Astrocyte of the cerebellum (primary cell): ENCODE measurements at regions not wholly inside any gene's neighbourhood (a gene's known extent, or its start where the extent isn't known, plus 50 kb on each side); places are given as distances from the start of the nearest gene placed in this dataset.

ENCODE experiments used
- DNase-seq: peaks from one replicate; pipeline ENCODE4 v3.0.0-alpha.2; 2011; ENCODE audit warnings: low read depth
- H3K4me3 ChIP-seq: 2 replicates; pipeline ENCODE4 v1.5.1; 2011; ENCODE audit warnings: mild to moderate bottlenecking, low read depth, low read length, moderate library complexity
- CTCF ChIP-seq: IDR thresholded peaks from 2 replicates; pipeline ENCODE4 v1.5.1; 2012; ENCODE audit warnings: low read length, low read depth, moderate library complexity, mild to moderate bottlenecking; ENCODE audit errors: missing control alignments
- in situ Hi-C: cut with HindIII; loops from 2 replicates; pipeline ENCODE4 v1.10.0; 2017; ENCODE audit warnings: low sequenced_read_pairs

GRCh38 chr3:40969341-40969740, 230.0 kb upstream of the CTNNB1 start:
- no peak for TF ChIP-seq CTCF
- in situ Hi-C loops, result no loop called here
- H3K4me3 ChIP-seq, result no peak overlapping the region
- DNase-seq, result no peak

GRCh38 chr3:40969756-40970466, 229.4 kb upstream of the CTNNB1 start:
- no peak overlapping the region for H3K4me3 ChIP-seq
- no peak for DNase-seq
- TF ChIP-seq CTCF, result no peak
- in situ Hi-C loops, result no loop called here

GRCh38 chr3:40971191-40972168, 227.8 kb upstream of the CTNNB1 start:
- in situ Hi-C loops, result no loop called here

GRCh38 chr3:40972350-40972749, 227.0 kb upstream of the CTNNB1 start:
- in situ Hi-C loops, result no loop called here
- no peak overlapping the region for H3K4me3 ChIP-seq
- TF ChIP-seq CTCF, result no peak
- DNase-seq, result no peak

More at GRCh38 chr3:40971191-40972168, 227.8 kb upstream of the CTNNB1 start:
- peak; percentile 88 for DNase-seq
- TF ChIP-seq CTCF, result no peak
- H3K4me3 ChIP-seq, result no peak overlapping the region

- DNase-seq, result no peak
- TF ChIP-seq CTCF, result no peak
- in situ Hi-C loops, result no loop called here
- H3K4me3 ChIP-seq, result no peak overlapping the region
Measured at GRCh38 chr3:40973141-40973540, 226.2 kb upstream of the CTNNB1 start.

- no peak for DNase-seq
- in situ Hi-C loops, result no loop called here
- TF ChIP-seq CTCF, result no peak
- H3K4me3 ChIP-seq, result no peak overlapping the region
Measured at GRCh38 chr3:40975711-40976121, 223.6 kb upstream of the CTNNB1 start.
